ENCODE measurements at regions not wholly inside any gene's neighbourhood (a gene's known extent, or its start where the extent isn't known, plus 50 kb on each side); places are given as distances from the start of the nearest gene placed in this dataset.

- peaks cover 3% of the 10 kb centered on the region for H3K4me1 ChIP-seq (ENCODE audit: insufficient read depth)
- TF ChIP-seq EZH2phosphoT487 (IDR thresholded peaks at IDR 0.05; ENCODE audit: low read depth, severe bottlenecking, unreplicated experiment) (no peak), CTCF (IDR thresholded peaks at IDR 0.05; ENCODE audit: poor library complexity) (no peak), EZH2 (IDR thresholded peaks at IDR 0.05; ENCODE audit: borderline replicate concordance) (no peak)
- H3K79me2 ChIP-seq = peaks cover 84% of the 10 kb centered on the region
- H3K9me2 ChIP-seq (replicated peaks; ENCODE audit: insufficient read depth) = no peaks in the 10 kb centered on the region
- no peak overlapping the region for H3K4me3 ChIP-seq
- no peak overlapping the region for H2AFZ ChIP-seq
- WGBS (ENCODE audit: low lambda C conversion rate, missing lambda C conversion rate) = 73% methylated on average over 4 of the region's 4 CpGs
- peaks cover 4% of the 10 kb centered on the region for H4K20me1 ChIP-seq (ENCODE audit: insufficient read depth, poor library complexity, severe bottlenecking)
- DNase-seq (ENCODE audit: low spot score) = no peak
- no peak overlapping the region for H3K27ac ChIP-seq
- H3K27me3 ChIP-seq = no peaks in the 10 kb centered on the region
- no peaks in the 10 kb centered on the region for H3K9me3 ChIP-seq (ENCODE audit: low read depth)
- H3K4me2 ChIP-seq = no peak overlapping the region
- no peaks in the 10 kb centered on the region for H3K36me3 ChIP-seq (replicated peaks; ENCODE audit: insufficient read depth, low read depth)
These were observed 55.0 kb upstream of the MACF1 start for GRCh38 chr1:39149509-39149908.

GRCh38 chr1:39150779-39151178 lies 53.7 kb upstream of the MACF1 start:
- no peak overlapping the region for H2AFZ ChIP-seq
- peaks cover 79% of the 10 kb centered on the region for H3K79me2 ChIP-seq
- H3K9me2 ChIP-seq (replicated peaks; ENCODE audit: insufficient read depth) = no peaks in the 10 kb centered on the region
- H3K27ac ChIP-seq = no peak overlapping the region
- H3K4me2 ChIP-seq = no peak overlapping the region
- no peak for TF ChIP-seq CTCF (IDR thresholded peaks at IDR 0.05; ENCODE audit: poor library complexity)
- no peak for TF ChIP-seq EZH2phosphoT487 (IDR thresholded peaks at IDR 0.05; ENCODE audit: low read depth, severe bottlenecking, unreplicated experiment)
- TF ChIP-seq EZH2 (IDR thresholded peaks at IDR 0.05; ENCODE audit: borderline replicate concordance) = no peak
- H3K9me3 ChIP-seq (ENCODE audit: low read depth) = no peaks in the 10 kb centered on the region
- H3K4me3 ChIP-seq = no peak overlapping the region
- no peaks in the 10 kb centered on the region for H3K36me3 ChIP-seq (replicated peaks; ENCODE audit: insufficient read depth, low read depth)
- DNase-seq (ENCODE audit: low spot score) = no peak
- H4K20me1 ChIP-seq (ENCODE audit: insufficient read depth, poor library complexity, severe bottlenecking) = peaks cover 4% of the 10 kb centered on the region
- no peaks in the 10 kb centered on the region for H3K27me3 ChIP-seq
- 81% methylated on average over 2 of the region's 2 CpGs for WGBS (ENCODE audit: low lambda C conversion rate, missing lambda C conversion rate)
- H3K4me1 ChIP-seq (ENCODE audit: insufficient read depth) = peaks cover 13% of the 10 kb centered on the region

GRCh38 chr1:39151267-39151666 lies 53.2 kb upstream of the MACF1 start:
- Histone ChIP-seq H3K9me3 (ENCODE audit: low read depth) (no peaks in the 10 kb centered on the region), H3K27me3 (no peaks in the 10 kb centered on the region), H4K20me1 (ENCODE audit: insufficient read depth, poor library complexity, severe bottlenecking) (peaks cover 4% of the 10 kb centered on the region), H3K4me1 (ENCODE audit: insufficient read depth) (peaks cover 13% of the 10 kb centered on the region), H3K4me3 (no peak overlapping the region), H3K4me2 (no peak overlapping the region), H2AFZ (no peak overlapping the region), H3K36me3 (replicated peaks; ENCODE audit: insufficient read depth, low read depth) (no peaks in the 10 kb centered on the region), H3K27ac (no peak overlapping the region), H3K9me2 (replicated peaks; ENCODE audit: insufficient read depth) (no peaks in the 10 kb centered on the region), H3K79me2 (peaks cover 77% of the 10 kb centered on the region)
- WGBS (ENCODE audit: low lambda C conversion rate, missing lambda C conversion rate) = 90% methylated on average over 3 of the region's 3 CpGs
- DNase-seq (ENCODE audit: low spot score) = no peak
- TF ChIP-seq CTCF (IDR thresholded peaks at IDR 0.05; ENCODE audit: poor library complexity) (no peak), EZH2phosphoT487 (IDR thresholded peaks at IDR 0.05; ENCODE audit: low read depth, severe bottlenecking, unreplicated experiment) (no peak), EZH2 (IDR thresholded peaks at IDR 0.05; ENCODE audit: borderline replicate concordance) (no peak)

GRCh38 chr1:39152923-39153322 lies 51.6 kb upstream of the MACF1 start:
- DNase-seq (ENCODE audit: low spot score) = no peak
- H3K27ac ChIP-seq = no peak overlapping the region
- WGBS (ENCODE audit: low lambda C conversion rate, missing lambda C conversion rate) = 95% methylated on average over 1 of the region's 1 CpG
- H3K4me2 ChIP-seq = no peak overlapping the region
- H4K20me1 ChIP-seq (ENCODE audit: insufficient read depth, poor library complexity, severe bottlenecking) = peaks cover 4% of the 10 kb centered on the region
- no peaks in the 10 kb centered on the region for H3K9me2 ChIP-seq (replicated peaks; ENCODE audit: insufficient read depth)
- peaks cover 20% of the 10 kb centered on the region for H3K4me1 ChIP-seq (ENCODE audit: insufficient read depth)
- H3K4me3 ChIP-seq = no peak overlapping the region
- H3K27me3 ChIP-seq = no peaks in the 10 kb centered on the region
- no peaks in the 10 kb centered on the region for H3K36me3 ChIP-seq (replicated peaks; ENCODE audit: insufficient read depth, low read depth)
- peaks cover 78% of the 10 kb centered on the region for H3K79me2 ChIP-seq
- TF ChIP-seq CTCF (IDR thresholded peaks at IDR 0.05; ENCODE audit: poor library complexity) (no peak), EZH2 (IDR thresholded peaks at IDR 0.05; ENCODE audit: borderline replicate concordance) (no peak), EZH2phosphoT487 (IDR thresholded peaks at IDR 0.05; ENCODE audit: low read depth, severe bottlenecking, unreplicated experiment) (no peak)
- no peak overlapping the region for H2AFZ ChIP-seq
- no peaks in the 10 kb centered on the region for H3K9me3 ChIP-seq (ENCODE audit: low read depth)

All from hepatocyte (in vitro differentiated cells).